T-cell (primary cell): ENCODE measurements at regions not wholly inside any gene's neighbourhood (a gene's known extent, or its start where the extent isn't known, plus 50 kb on each side); places are given as distances from the start of the nearest gene placed in this dataset.

Experiments
- ATAC-seq, 4 experiments: fragments of 200-7000 bp in 3 of 4; fragments of 150-1000 bp in 1 of 4; cut with Tn5 transposase; replicated peaks in 1 of 4; 1 replicate in 3 of 4; 2 replicates in 1 of 4; pipeline ENCODE4 v1.10.0; 2021; ENCODE audit warnings: moderate library complexity in 3 of 4, mild to moderate bottlenecking in 2 of 4, moderate number of reproducible peaks in 1 of 4
- CTCF ChIA-PET, 2 donors: fragments of 300-600 bp; sonication (Branson Sonifier 250); formaldehyde crosslinking; loops; one replicate each; lab custom pipeline; 2022; ENCODE audit warnings: antibody characterized with exemption in 2 of 2; lab: Charles Lee
- POLR2A ChIA-PET, 2 donors: fragments of 300-600 bp; sonication (Branson Sonifier 250); formaldehyde crosslinking; loops; one replicate each; lab custom pipeline; 2022; ENCODE audit warnings: antibody characterized with exemption in 2 of 2; lab: Charles Lee
- DNase-seq, 35 experiments: peaks; one replicate each; pipeline versions ENCODE4 v3.0.0 to v3.0.0-alpha.2; 2013 to 2023
- H3K27ac ChIP-seq: one replicate; pipeline ENCODE4 v1.5.1; 2013; ENCODE audit warnings: low read length
- H3K27me3 ChIP-seq, 2 experiments: replicated peaks in 1 of 2; 1 replicate in 1 of 2; 2 replicates in 1 of 2; pipeline versions ENCODE4 v1.6.1 to v1.7.0; 2013; ENCODE audit warnings: low read length in 1 of 2, mixed read lengths in 1 of 2; ENCODE audit not compliant: control insufficient read depth in 2 of 2, insufficient read depth in 2 of 2; ENCODE audit errors: extremely low read depth in 1 of 2
- H3K36me3 ChIP-seq, 2 donors: 1 replicate in 1 of 2; 2 replicates in 1 of 2; pipeline versions ENCODE4 v1.6.1 to v1.7.0; 2013; ENCODE audit warnings: low read length in 1 of 2; ENCODE audit not compliant: control insufficient read depth in 2 of 2, insufficient read depth in 1 of 2; ENCODE audit errors: extremely low read depth in 1 of 2
- H3K4me1 ChIP-seq, 2 experiments: 1 replicate in 1 of 2; 2 replicates in 1 of 2; pipeline versions ENCODE4 v1.6.1 to v1.7.0; 2013; ENCODE audit warnings: low read length in 2 of 2, mixed read lengths in 1 of 2; ENCODE audit not compliant: insufficient read depth in 2 of 2, control insufficient read depth in 1 of 2; ENCODE audit errors: extremely low read depth in 1 of 2
- H3K4me3 ChIP-seq, 2 donors: 1 replicate in 1 of 2; 2 replicates in 1 of 2; pipeline versions ENCODE4 v1.5.1 to v1.7.0; 2013; ENCODE audit warnings: mild to moderate bottlenecking in 2 of 2, low read length in 1 of 2, moderate library complexity in 1 of 2; ENCODE audit not compliant: control insufficient read depth in 1 of 2; ENCODE audit errors: extremely low read depth in 1 of 2
- H3K9me3 ChIP-seq: 2 replicates; pipeline ENCODE4 v1.7.0; 2013
- H3K27ac Mint-ChIP-seq, 2 donors: one replicate each; pipeline ENCODE4 v1.8.0; 2020 to 2021; ENCODE audit warnings: mild to moderate bottlenecking in 2 of 2, mixed read lengths in 2 of 2
- H3K27me3 Mint-ChIP-seq, 2 donors: one replicate each; pipeline ENCODE4 v1.8.0; 2021 to 2022; ENCODE audit warnings: mixed read lengths in 2 of 2
- H3K36me3 Mint-ChIP-seq: one replicate; pipeline ENCODE4 v1.8.0; 2021; ENCODE audit warnings: mixed read lengths
- H3K4me1 Mint-ChIP-seq, 3 donors: one replicate each; pipeline ENCODE4 v1.8.0; 2020 to 2022; ENCODE audit warnings: mixed read lengths in 3 of 3, mild to moderate bottlenecking in 1 of 3
- H3K4me3 Mint-ChIP-seq, 3 donors: one replicate each; pipeline ENCODE4 v1.8.0; 2020 to 2022; ENCODE audit warnings: mild to moderate bottlenecking in 3 of 3, mixed read lengths in 3 of 3, moderate library complexity in 3 of 3
- H3K9me3 Mint-ChIP-seq, 3 donors: one replicate each; pipeline ENCODE4 v1.8.0; 2020 to 2022; ENCODE audit warnings: mixed read lengths in 3 of 3
- WGBS: methylation state at CpG from one replicate; pipeline ENCODE4 v1.1.5; 2013; ENCODE audit warnings: missing lambda C conversion rate; ENCODE audit not compliant: insufficient coverage; 5-methylcytosine and 5-hydroxymethylcytosine counted together

DNA sequence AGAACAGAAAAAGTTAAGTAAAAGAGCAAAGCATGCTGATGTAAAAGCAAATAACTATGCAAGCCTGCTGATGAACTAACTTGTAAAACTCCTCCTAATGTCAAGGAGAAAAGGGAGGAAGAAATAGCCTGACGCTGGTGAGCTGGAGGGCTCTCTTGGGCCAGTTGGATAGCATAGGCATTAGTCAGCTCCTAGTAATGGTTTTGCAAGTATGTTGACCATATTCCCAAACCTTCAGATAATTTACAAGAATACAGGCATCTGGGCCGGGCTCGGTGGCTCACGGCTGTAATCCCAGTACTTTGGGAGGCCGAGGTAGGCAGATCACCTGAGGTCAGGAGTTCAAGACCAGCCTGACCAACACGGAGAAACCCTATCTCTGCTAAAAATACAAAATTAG lies 871.4 kb downstream of the C12orf50 start:
- no peaks in the 10 kb centered on the region for H3K4me1 ChIP-seq
- DNase-seq (no peak), ATAC-seq (no peak)
- ChIA-PET POLR2A (no interaction called here), CTCF (no interaction called here)
- no peaks in the 10 kb centered on the region for H3K27me3 ChIP-seq
- 89% methylated on average over 3 of the region's 6 CpGs for WGBS
- no peaks in the 10 kb centered on the region for H3K36me3 ChIP-seq
- no peaks in the 10 kb centered on the region for H3K4me1 Mint-ChIP-seq
- no peak overlapping the region for H3K4me3 Mint-ChIP-seq
- H3K4me3 ChIP-seq = no peak overlapping the region
- H3K27me3 Mint-ChIP-seq = no peaks in the 10 kb centered on the region
- peaks cover 8 to 12% (median 11%) of the 10 kb centered on the region in 3 donors for H3K9me3 Mint-ChIP-seq
- no peaks in the 10 kb centered on the region for H3K9me3 ChIP-seq
- no peak overlapping the region for H3K27ac Mint-ChIP-seq
- H3K27ac ChIP-seq = no peak overlapping the region
- H3K36me3 Mint-ChIP-seq = no peaks in the 10 kb centered on the region

DNA sequence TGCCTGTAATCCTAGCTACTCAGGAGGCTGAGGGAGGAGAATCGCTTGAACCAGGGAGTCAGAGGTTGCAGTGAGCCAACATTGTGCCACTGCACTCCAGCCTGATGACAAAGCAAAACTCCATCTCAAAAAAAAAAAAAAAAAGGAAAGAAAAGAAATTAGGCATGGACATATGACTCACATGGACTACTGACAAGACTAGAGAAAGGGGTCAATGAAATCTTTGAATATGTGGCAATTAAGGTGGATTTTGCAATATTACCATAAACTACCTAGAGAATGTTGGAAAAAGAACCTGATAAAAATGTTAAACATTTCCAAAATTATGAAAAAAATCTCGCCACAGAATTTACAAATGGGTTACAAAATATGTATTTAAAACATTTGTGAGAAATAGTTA lies 873.6 kb downstream of the C12orf50 start:
- Histone ChIP-seq H3K36me3 (no peaks in the 10 kb centered on the region), H3K4me3 (no peak overlapping the region), H3K4me1 (no peaks in the 10 kb centered on the region), H3K27me3 (no peaks in the 10 kb centered on the region), H3K27ac (no peak overlapping the region), H3K9me3 (no peaks in the 10 kb centered on the region)
- Mint-ChIP-seq H3K36me3 (no peaks in the 10 kb centered on the region), H3K4me3 (no peak overlapping the region), H3K27ac (no peak overlapping the region), H3K27me3 (no peaks in the 10 kb centered on the region), H3K4me1 (no peaks in the 10 kb centered on the region), H3K9me3 (peaks cover 5 to 25% (median 16%) of the 10 kb centered on the region in 3 donors)
- ATAC-seq = no peak
- ChIA-PET CTCF (no interaction called here), POLR2A (no interaction called here)
- WGBS = no CpG with 5 or more reads among the region's 2 CpGs
- no peak for DNase-seq

DNA sequence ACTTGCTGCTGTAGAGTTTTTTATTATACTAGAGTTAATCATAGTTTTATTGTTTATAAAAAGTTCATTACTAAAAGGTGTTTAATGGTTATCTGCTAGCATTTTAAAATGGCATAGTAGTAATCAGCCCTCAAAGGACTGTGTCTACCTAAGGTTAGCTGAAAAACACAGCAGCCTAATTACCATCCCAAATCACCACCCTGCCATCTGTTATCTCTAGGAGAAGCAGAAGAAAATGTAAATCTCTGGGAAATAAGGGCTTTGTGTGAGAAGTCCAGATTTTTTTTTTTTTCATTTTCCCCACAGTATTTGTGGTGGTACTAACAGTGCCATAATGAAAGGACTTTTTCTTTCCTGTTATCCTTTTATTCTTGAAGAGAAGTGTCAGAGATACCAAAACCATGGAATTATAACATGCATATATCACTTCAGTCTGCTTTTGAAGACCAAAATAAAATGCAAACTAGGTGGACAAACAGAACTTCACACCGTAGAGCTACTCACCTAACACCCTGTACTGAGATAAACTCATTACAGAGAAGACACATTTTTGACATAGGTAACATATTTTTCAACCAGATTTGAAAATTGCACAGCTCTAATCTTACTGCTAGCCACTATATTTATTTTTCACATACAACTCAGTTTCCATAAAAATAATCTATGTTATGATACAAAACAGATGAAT lies 876.2 kb downstream of the C12orf50 start:
- H3K9me3 ChIP-seq = no peaks in the 10 kb centered on the region
- H3K4me3 ChIP-seq = no peak overlapping the region
- H3K9me3 Mint-ChIP-seq = peaks cover 10 to 38% (median 27%) of the 10 kb centered on the region in 3 donors
- POLR2A ChIA-PET = no interaction called here
- no peaks in the 10 kb centered on the region for H3K4me1 Mint-ChIP-seq
- CTCF ChIA-PET = no interaction called here
- no peaks in the 10 kb centered on the region for H3K36me3 ChIP-seq
- no peaks in the 10 kb centered on the region for H3K4me1 ChIP-seq
- H3K27me3 ChIP-seq = no peaks in the 10 kb centered on the region
- ATAC-seq (no peak), DNase-seq (no peak)
- no peaks in the 10 kb centered on the region for H3K27me3 Mint-ChIP-seq
- no peak overlapping the region for H3K27ac Mint-ChIP-seq
- no peaks in the 10 kb centered on the region for H3K36me3 Mint-ChIP-seq
- no peak overlapping the region for H3K27ac ChIP-seq
- 100% methylated on average over 1 of the region's 1 CpG for WGBS
- no peak overlapping the region for H3K4me3 Mint-ChIP-seq

GRCh38 chr12:87152075-87152474 lies 877.1 kb downstream of the C12orf50 start:
- H3K36me3 ChIP-seq = no peaks in the 10 kb centered on the region
- H3K27ac ChIP-seq = no peak overlapping the region
- H3K4me3 Mint-ChIP-seq = no peak overlapping the region
- H3K36me3 Mint-ChIP-seq = no peaks in the 10 kb centered on the region
- POLR2A ChIA-PET = no interaction called here
- CTCF ChIA-PET = no interaction called here
- no peak overlapping the region for H3K4me3 ChIP-seq
- no peaks in the 10 kb centered on the region for H3K4me1 ChIP-seq
- H3K27me3 ChIP-seq = no peaks in the 10 kb centered on the region
- H3K4me1 Mint-ChIP-seq = no peaks in the 10 kb centered on the region
- 40% methylated on average over 1 of the region's 2 CpGs for WGBS
- H3K27ac Mint-ChIP-seq = no peak overlapping the region
- H3K27me3 Mint-ChIP-seq = no peaks in the 10 kb centered on the region
- DNase-seq (no peak), ATAC-seq (no peak)
- H3K9me3 Mint-ChIP-seq = peaks cover 10 to 39% (median 28%) of the 10 kb centered on the region in 3 donors
- no peaks in the 10 kb centered on the region for H3K9me3 ChIP-seq

DNA sequence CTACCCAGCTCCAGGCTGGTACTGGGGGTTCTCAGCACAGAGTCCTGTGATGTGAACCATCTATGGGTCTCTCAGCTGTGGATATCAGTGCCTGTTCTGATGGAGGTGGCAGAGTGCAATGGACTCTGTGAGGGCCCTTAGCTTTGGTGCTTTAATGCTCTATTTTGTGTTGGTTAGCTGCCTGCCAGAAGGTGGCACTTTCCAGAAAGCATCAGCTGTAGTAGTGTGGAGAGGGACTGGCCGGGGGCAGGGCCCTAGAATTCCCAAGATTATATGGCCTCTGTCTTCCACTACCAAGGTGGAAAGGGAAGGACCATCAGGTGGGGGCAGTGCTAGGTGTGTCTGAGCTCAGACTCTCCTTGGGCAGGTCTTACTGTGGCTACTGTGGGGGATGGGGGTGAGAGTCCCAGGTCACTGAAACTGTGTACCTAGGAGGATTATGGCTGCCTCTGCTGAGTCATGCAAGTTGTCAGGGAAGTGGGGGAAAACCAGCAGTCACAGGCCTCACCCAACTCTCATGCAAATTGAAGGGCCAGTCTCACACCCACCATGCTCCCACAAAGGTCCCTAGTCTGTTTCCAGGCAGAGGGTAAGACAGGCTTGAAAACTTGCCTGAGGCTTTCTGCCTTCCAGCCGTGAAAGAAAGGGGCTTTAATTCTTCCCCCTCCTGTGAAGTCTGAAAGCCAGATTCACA lies 878.1 kb downstream of the C12orf50 start:
- H3K9me3 Mint-ChIP-seq = peaks cover 12 to 47% (median 35%) of the 10 kb centered on the region in 3 donors

GRCh38 chr12:87142342-87142741 lies 886.2 kb upstream of the MGAT4C start:
- no peak overlapping the region for H3K27ac Mint-ChIP-seq
- H3K36me3 ChIP-seq = no peaks in the 10 kb centered on the region
- H3K9me3 Mint-ChIP-seq = peaks cover 12 to 18% (median 14%) of the 10 kb centered on the region in 3 donors
- ChIA-PET CTCF (no interaction called here), POLR2A (no interaction called here)
- H3K27ac ChIP-seq = no peak overlapping the region
- H3K9me3 ChIP-seq = no peaks in the 10 kb centered on the region
- H3K4me1 ChIP-seq = no peaks in the 10 kb centered on the region
- no peak for DNase-seq
- no peaks in the 10 kb centered on the region for H3K4me1 Mint-ChIP-seq
- H3K27me3 ChIP-seq = no peaks in the 10 kb centered on the region
- H3K4me3 ChIP-seq = no peak overlapping the region
- H3K4me3 Mint-ChIP-seq = no peak overlapping the region
- H3K36me3 Mint-ChIP-seq = no peaks in the 10 kb centered on the region
- H3K27me3 Mint-ChIP-seq = no peaks in the 10 kb centered on the region
- ATAC-seq = no peak

More for the DNA sequence above, 878.1 kb downstream of the C12orf50 start:
- WGBS = 80% methylated on average over 1 of the region's 2 CpGs
- Mint-ChIP-seq H3K27ac (no peak overlapping the region), H3K4me3 (no peak overlapping the region), H3K4me1 (no peaks in the 10 kb centered on the region), H3K27me3 (no peaks in the 10 kb centered on the region), H3K36me3 (no peaks in the 10 kb centered on the region)
- Histone ChIP-seq H3K27ac (no peak overlapping the region), H3K27me3 (no peaks in the 10 kb centered on the region), H3K9me3 (no peaks in the 10 kb centered on the region), H3K36me3 (no peaks in the 10 kb centered on the region), H3K4me3 (no peak overlapping the region), H3K4me1 (no peaks in the 10 kb centered on the region)
- no peak for ATAC-seq
- ChIA-PET POLR2A (no interaction called here), CTCF (no interaction called here)
- no peak for DNase-seq
